GM23338 (cell line): ENCODE measurements at regions not wholly inside any gene's neighbourhood (a gene's known extent, or its start where the extent isn't known, plus 50 kb on each side); places are given as distances from the start of the nearest gene placed in this dataset.

Experiments
- ATAC-seq: fragments of 200-7000 bp; cut with Tn5 transposase; 3 replicates; pipeline ENCODE4 v1.9.1; 2020
- DNase-seq: peaks from one replicate; pipeline ENCODE4 v3.0.0-alpha.2; 2015; ENCODE audit warnings: low spot score
- H2AFZ ChIP-seq: fragments of 200-600 bp; sonication (generic); 2 replicates; pipeline ENCODE4 v1.8.0; 2016; ENCODE audit warnings: antibody characterized with exemption, mild to moderate bottlenecking, moderate library complexity
- H3F3A ChIP-seq: fragments of 200-600 bp; sonication (generic); replicated peaks from 2 replicates; pipeline ENCODE4 v1.8.0; 2017; ENCODE audit warnings: antibody characterized with exemption, mixed run types, low read depth
- H3K27ac ChIP-seq: fragments of 200-600 bp; sonication (generic); 2 replicates; pipeline ENCODE4 v1.6.1; 2016; ENCODE audit warnings: low read depth
- H3K27me3 ChIP-seq: fragments of 200-600 bp; sonication (generic); 2 replicates; pipeline ENCODE4 v1.8.0; 2016; ENCODE audit warnings: mild to moderate bottlenecking, mixed run types, moderate library complexity; ENCODE audit not compliant: insufficient read depth
- H3K36me3 ChIP-seq: fragments of 200-600 bp; sonication (generic); 2 replicates; pipeline ENCODE4 v1.8.0; 2016; ENCODE audit warnings: mild to moderate bottlenecking; ENCODE audit not compliant: insufficient read depth
- H3K4me1 ChIP-seq: fragments of 200-600 bp; sonication (generic); 2 replicates; pipeline ENCODE4 v1.8.0; 2016; ENCODE audit warnings: mild to moderate bottlenecking, moderate library complexity; ENCODE audit not compliant: insufficient read depth
- H3K4me2 ChIP-seq: fragments of 200-600 bp; sonication (generic); 2 replicates; pipeline ENCODE4 v1.7.1; 2017; ENCODE audit warnings: mixed run types
- H3K4me3 ChIP-seq: fragments of 200-600 bp; sonication (generic); 2 replicates; pipeline ENCODE4 v1.6.1; 2016; ENCODE audit warnings: mixed run types
- H3K79me2 ChIP-seq: fragments of 200-600 bp; sonication (generic); replicated peaks from 2 replicates; pipeline ENCODE4 v1.8.0; 2017; ENCODE audit warnings: mild to moderate bottlenecking; ENCODE audit not compliant: insufficient read depth
- H3K9me2 ChIP-seq: fragments of 200-600 bp; sonication (generic); 2 replicates; pipeline ENCODE4 v1.8.0; 2017; ENCODE audit not compliant: insufficient read depth
- H4K20me1 ChIP-seq: fragments of 200-600 bp; sonication (generic); replicated peaks from 2 replicates; pipeline ENCODE4 v1.8.0; 2017; ENCODE audit warnings: mild to moderate bottlenecking; ENCODE audit not compliant: insufficient read depth
- H3K27ac Mint-ChIP-seq: 2 replicates; pipeline ENCODE4 v1.8.0; 2020; ENCODE audit warnings: inconsistent platforms, mild to moderate bottlenecking, moderate library complexity, mixed read lengths
- H3K27me3 Mint-ChIP-seq: 3 replicates; pipeline ENCODE4 v1.8.0; 2022; ENCODE audit warnings: low read depth, mild to moderate bottlenecking, moderate library complexity, mixed read lengths, inconsistent platforms; ENCODE audit not compliant: insufficient read depth, poor library complexity
- H3K36me3 Mint-ChIP-seq: 3 replicates; pipeline ENCODE4 v1.8.0; 2021; ENCODE audit warnings: low read depth, mild to moderate bottlenecking, inconsistent platforms, moderate library complexity, mixed read lengths
- H3K4me1 Mint-ChIP-seq: 3 replicates; pipeline ENCODE4 v1.8.0; 2020; ENCODE audit warnings: mild to moderate bottlenecking, inconsistent platforms, mixed read lengths
- H3K4me3 Mint-ChIP-seq: 3 replicates; pipeline ENCODE4 v1.8.0; 2021; ENCODE audit warnings: moderate library complexity, mild to moderate bottlenecking, inconsistent platforms, mixed read lengths
- H3K9me3 Mint-ChIP-seq: 3 replicates; pipeline ENCODE4 v1.8.0; 2020; ENCODE audit warnings: moderate library complexity, mild to moderate bottlenecking, inconsistent platforms, mixed read lengths
- CREB1 ChIP-seq: fragments of 250-450 bp; sonication (Bioruptor Pico); IDR thresholded peaks from 2 replicates; pipeline ENCODE4 v1.5.0; 2020; ENCODE audit warnings: low read depth, mild to moderate bottlenecking, moderate library complexity
- CTCF ChIP-seq, 2 experiments: fragments of 200-600 bp in 1 of 2; sonication (generic) in 1 of 2; conservative IDR thresholded peaks; 2 replicates each; pipeline versions ENCODE4 v1.5.1 to v1.6.1; 2016 to 2017; ENCODE audit warnings: antibody characterized with exemption in 2 of 2, low read depth in 2 of 2, mild to moderate bottlenecking in 2 of 2, moderate library complexity in 1 of 2
- ETS1 ChIP-seq: IDR thresholded peaks from 2 replicates; pipeline ENCODE4 v1.6.1; 2016; ENCODE audit warnings: antibody characterized with exemption
- EZH2 ChIP-seq: fragments of 200-600 bp; sonication (generic); IDR thresholded peaks from one replicate; pipeline ENCODE4 v1.8.0; 2017; ENCODE audit warnings: antibody characterized with exemption, mild to moderate bottlenecking, low read depth; ENCODE audit not compliant: unreplicated experiment
- EZH2phosphoT487 ChIP-seq: fragments of 200-600 bp; sonication (generic); IDR thresholded peaks from one replicate; pipeline ENCODE4 v1.8.1; 2018; ENCODE audit warnings: antibody characterized with exemption; ENCODE audit not compliant: unreplicated experiment
- JUNB ChIP-seq: IDR thresholded peaks from one replicate; pipeline ENCODE4 v1.6.1; 2016; ENCODE audit warnings: antibody characterized with exemption; ENCODE audit not compliant: unreplicated experiment
- NANOG ChIP-seq: IDR thresholded peaks from 2 replicates; pipeline ENCODE4 v1.6.1; 2016; ENCODE audit warnings: antibody characterized with exemption, borderline replicate concordance
- POLR2AphosphoS5 ChIP-seq: IDR thresholded peaks from 2 replicates; pipeline ENCODE4 v1.6.1; 2016; ENCODE audit warnings: antibody characterized with exemption, low read depth
- REST ChIP-seq: IDR thresholded peaks from one replicate; pipeline ENCODE4 v1.6.1; 2018; ENCODE audit warnings: antibody characterized with exemption; ENCODE audit not compliant: unreplicated experiment
- STAT1 ChIP-seq: IDR thresholded peaks from one replicate; pipeline ENCODE4 v1.6.1; 2016; ENCODE audit warnings: antibody characterized with exemption; ENCODE audit not compliant: unreplicated experiment
- ZNF114 ChIP-seq: fragments of 250-450 bp; sonication (Bioruptor Pico); IDR thresholded peaks from 2 replicates; pipeline ENCODE4 v1.5.0; 2020; ENCODE audit warnings: mild to moderate bottlenecking, moderate library complexity
- ZNF331 ChIP-seq: fragments of 250-450 bp; sonication (Bioruptor Pico); IDR thresholded peaks from 2 replicates; pipeline ENCODE4 v1.5.0; 2020; ENCODE audit warnings: low read depth, mild to moderate bottlenecking, moderate library complexity
- ZNF462 ChIP-seq: fragments of 250-450 bp; sonication (Bioruptor Pico); IDR thresholded peaks from 2 replicates; pipeline ENCODE4 v1.5.0; 2020; ENCODE audit warnings: mild to moderate bottlenecking, moderate library complexity

GRCh38 chr1:95832370-95832769 is 598.4 kb downstream of the RWDD3 start (continued):
- TF ChIP-seq ZNF114 (CRISPR knock-in tag), result no peak
- TF ChIP-seq CREB1 (CRISPR knock-in tag), result no peak
- no peak for TF ChIP-seq STAT1
- TF ChIP-seq JUNB, result no peak

GRCh38 chr1:95849439-95849838 is 615.4 kb downstream of the RWDD3 start:
- Mint-ChIP-seq H3K9me3 (peaks cover 10% of the 10 kb centered on the region; the same call in 1 of the 3 replicates), H3K27me3 (no peaks in the 10 kb centered on the region), H3K4me1 (no peaks in the 10 kb centered on the region), H3K36me3 (peaks cover 6% of the 10 kb centered on the region), H3K27ac (no peak overlapping the region), H3K4me3 (no peak overlapping the region)
- H3K27me3 ChIP-seq, result no peaks in the 10 kb centered on the region
- H3K27ac ChIP-seq, result no peak overlapping the region
- H3K79me2 ChIP-seq, result no peaks in the 10 kb centered on the region
- no peak for TF ChIP-seq ZNF331 (CRISPR knock-in tag)
- TF ChIP-seq ZNF114 (CRISPR knock-in tag), result no peak
- TF ChIP-seq JUNB, result no peak
- no peak for TF ChIP-seq NANOG
- TF ChIP-seq CTCF (conservative IDR thresholded peaks at IDR 0.05; ENCODE audit: low read depth in 2 of 2), result no peak
- no peak for TF ChIP-seq CREB1 (CRISPR knock-in tag)
- no peak for TF ChIP-seq POLR2AphosphoS5
- TF ChIP-seq STAT1, result no peak
- TF ChIP-seq ZNF462, result no peak
- TF ChIP-seq EZH2, result no peak
- TF ChIP-seq EZH2phosphoT487, result no peak
- no peak for TF ChIP-seq REST
- no peak for TF ChIP-seq ETS1
- ATAC-seq (no peak), DNase-seq (no peak)
- no peaks in the 10 kb centered on the region for H3F3A ChIP-seq
- H2AFZ ChIP-seq, result no peak overlapping the region
- no peaks in the 10 kb centered on the region for H3K36me3 ChIP-seq
- H3K9me2 ChIP-seq, result peaks cover 4% of the 10 kb centered on the region
- no peaks in the 10 kb centered on the region for H4K20me1 ChIP-seq
- no peak overlapping the region for H3K4me2 ChIP-seq
- H3K4me1 ChIP-seq, result no peaks in the 10 kb centered on the region
- no peak overlapping the region for H3K4me3 ChIP-seq
